LNCAP (cell line): ENCODE measurements at regions not wholly inside any gene's neighbourhood (a gene's known extent, or its start where the extent isn't known, plus 50 kb on each side); places are given as distances from the start of the nearest gene placed in this dataset.

Experiments
- TF ChIP-seq, protein P1 (sequence below): fragments of 450-650 bp; IDR thresholded peaks from 2 replicates; pipeline ENCODE4 v1.5.1; 2017; ENCODE audit warnings: mild to moderate bottlenecking

DNA sequence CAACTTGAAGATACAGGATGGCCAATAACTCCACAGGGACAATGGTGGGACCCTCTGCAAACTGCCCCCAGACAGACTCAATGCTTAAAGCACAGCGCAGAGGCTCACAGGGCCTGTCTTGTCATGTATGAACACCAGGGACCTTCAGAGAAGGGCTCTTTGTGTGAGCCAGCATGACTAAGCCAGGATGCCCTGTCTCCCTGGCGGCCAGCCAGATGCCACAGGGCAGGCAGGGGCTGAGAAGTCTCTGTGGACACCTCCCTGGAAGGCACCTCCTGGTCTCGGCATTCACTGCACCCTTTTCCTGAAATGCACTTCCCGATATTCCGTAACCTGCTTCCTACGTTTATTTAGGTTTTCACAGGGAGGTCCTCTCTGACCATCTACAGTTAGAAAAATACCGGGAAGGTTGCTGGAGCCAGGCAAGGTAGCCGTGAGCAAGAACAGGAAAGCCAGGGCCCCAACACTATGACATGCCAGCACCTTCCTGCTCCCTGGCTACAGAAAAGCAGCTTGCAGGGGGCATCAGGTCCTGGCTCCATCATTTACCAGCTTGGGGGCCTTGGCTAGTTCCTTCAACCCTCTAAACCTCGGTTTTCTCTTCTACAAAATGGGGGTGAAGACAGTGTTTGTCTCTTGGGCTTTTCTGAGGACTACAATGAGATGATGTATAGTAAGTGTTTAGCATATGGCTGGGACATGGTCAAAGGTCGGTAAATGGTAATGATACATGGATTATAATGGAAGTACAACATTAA lies 65.0 kb downstream of the PITPNM2 start:
- TF ChIP-seq, protein P1, sequence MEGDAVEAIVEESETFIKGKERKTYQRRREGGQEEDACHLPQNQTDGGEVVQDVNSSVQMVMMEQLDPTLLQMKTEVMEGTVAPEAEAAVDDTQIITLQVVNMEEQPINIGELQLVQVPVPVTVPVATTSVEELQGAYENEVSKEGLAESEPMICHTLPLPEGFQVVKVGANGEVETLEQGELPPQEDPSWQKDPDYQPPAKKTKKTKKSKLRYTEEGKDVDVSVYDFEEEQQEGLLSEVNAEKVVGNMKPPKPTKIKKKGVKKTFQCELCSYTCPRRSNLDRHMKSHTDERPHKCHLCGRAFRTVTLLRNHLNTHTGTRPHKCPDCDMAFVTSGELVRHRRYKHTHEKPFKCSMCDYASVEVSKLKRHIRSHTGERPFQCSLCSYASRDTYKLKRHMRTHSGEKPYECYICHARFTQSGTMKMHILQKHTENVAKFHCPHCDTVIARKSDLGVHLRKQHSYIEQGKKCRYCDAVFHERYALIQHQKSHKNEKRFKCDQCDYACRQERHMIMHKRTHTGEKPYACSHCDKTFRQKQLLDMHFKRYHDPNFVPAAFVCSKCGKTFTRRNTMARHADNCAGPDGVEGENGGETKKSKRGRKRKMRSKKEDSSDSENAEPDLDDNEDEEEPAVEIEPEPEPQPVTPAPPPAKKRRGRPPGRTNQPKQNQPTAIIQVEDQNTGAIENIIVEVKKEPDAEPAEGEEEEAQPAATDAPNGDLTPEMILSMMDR: no peak

DNA sequence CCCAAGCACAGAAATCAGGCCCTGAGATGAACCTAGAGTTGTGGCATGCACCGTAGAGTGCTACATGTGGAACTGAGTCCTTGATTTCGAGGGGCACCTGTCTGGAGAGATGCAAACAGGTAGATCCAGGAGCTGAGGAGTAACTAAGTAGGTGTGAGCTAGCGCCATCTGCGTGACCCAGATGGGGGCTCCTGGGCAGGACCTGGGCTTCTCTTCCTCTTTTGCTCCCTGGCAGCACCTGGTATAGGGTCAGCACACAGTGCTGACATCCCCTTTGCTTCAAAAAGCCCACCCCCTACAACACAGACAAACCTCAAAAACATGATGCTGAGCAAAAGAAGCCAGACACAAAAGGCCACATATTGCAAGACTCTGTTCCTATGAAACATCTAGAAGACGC lies 65.8 kb downstream of the PITPNM2 start:
- TF ChIP-seq, protein P1: no peak

DNA sequence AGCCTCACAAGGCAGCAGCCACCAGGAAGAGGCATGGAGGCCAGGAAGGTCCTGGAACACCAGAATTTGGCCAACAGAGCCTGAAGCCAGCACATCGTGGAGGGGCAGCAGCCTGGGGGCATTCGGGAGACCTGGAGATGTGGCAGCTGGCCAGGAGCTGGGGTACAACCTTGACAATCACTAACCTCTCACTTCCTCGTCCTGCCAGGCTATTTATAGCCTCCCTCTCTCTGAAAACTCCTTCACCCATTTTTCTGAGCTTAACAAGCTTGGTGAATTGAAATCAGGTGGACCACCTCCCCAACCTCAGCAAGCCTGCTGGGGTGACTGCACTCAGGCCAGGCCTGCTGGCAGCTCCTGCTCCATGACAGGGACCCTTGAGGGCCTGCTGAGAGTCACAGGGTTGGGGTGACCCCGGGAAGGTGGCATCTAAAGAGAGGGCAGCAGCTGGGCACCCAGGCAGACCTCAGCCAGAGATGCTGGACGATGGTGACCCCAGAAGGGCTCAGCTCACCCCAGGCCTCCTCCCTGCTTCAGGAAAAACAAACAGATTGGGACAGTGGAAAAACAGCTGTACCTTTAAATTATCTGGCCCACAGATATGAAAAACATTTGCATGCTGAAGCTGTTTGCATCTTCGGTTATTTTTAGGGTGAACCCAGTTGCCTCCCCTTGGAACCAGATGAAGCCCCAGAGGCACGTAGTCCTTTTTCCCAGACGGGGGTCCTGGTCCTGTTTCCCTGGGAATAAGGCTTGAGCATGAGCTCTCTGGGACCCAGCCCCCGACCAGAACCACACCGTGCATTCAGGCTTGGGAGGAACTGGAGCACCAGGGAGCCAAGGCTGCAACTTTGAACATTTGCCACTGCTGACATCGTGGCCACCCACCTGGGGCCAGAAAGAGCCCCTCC lies 67.0 kb downstream of the PITPNM2 start:
- TF ChIP-seq, protein P1: no peak

DNA sequence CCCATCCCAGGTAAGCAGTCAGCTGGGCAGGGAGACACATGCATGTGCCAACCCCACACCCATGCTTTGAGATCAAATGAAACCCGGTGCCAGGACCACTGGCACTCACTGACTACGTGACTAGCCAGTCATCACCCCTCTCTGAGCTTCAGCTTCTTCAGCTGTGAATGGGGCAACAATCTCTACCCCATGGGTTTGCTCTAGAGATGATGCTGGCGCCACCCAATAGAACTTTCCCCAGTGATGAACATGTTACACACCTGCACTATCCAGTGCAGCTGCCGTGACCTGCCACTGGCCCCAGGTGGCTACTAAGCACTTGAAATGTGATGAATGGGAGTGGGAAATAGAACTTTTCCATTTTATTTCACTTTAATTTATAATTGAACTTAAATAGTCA lies 70.3 kb downstream of the PITPNM2 start:
- TF ChIP-seq, protein P1: no peak

DNA sequence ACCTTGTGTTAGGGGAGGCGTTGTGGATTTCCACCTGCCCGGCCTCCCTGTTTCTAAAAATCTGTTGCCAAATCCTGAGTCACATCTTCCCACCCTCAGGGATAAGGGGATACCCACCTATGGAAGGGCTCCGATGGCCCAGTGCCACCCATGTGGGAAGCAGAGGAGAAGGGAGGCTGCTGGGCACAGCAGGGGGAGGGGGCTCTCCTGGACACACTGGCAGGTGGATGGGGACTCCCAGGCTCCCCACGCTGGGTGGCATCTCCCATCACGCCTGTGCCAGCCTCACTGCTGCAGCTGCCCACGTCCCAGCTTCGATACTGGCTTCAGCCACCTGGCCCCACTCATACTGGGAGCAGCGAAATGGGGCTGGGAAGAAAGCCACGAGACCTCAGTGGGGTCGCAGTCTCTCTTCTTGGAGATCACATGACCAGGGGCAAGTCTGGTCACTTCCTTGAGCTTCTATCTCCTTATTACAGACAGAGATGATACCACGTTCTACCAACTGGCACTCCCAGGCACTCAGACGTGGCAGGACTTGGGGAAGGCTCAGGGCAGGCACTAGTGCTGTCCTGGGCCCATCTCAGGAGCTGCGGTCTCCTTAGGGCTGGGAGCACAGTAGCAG lies 72.2 kb downstream of the PITPNM2 start:
- TF ChIP-seq, protein P1: no peak

DNA sequence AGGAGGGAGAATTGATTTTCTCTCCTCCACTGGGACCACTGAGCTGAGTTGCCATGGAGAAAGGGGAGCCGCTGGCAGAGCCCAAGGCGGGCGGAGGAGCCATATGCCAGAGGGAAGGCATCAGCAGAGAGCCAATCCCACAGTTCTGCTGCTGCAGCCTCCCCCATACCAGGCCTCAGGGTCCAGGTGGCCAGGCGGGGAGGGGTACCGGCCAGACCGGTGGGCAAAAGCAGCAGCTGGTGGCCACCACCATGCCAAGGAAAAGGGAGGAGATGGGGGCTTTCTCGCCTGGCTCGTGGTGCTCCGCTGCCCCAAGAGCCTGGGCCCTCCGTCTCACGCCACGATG lies 72.8 kb downstream of the PITPNM2 start:
- TF ChIP-seq, protein P1: no peak

DNA sequence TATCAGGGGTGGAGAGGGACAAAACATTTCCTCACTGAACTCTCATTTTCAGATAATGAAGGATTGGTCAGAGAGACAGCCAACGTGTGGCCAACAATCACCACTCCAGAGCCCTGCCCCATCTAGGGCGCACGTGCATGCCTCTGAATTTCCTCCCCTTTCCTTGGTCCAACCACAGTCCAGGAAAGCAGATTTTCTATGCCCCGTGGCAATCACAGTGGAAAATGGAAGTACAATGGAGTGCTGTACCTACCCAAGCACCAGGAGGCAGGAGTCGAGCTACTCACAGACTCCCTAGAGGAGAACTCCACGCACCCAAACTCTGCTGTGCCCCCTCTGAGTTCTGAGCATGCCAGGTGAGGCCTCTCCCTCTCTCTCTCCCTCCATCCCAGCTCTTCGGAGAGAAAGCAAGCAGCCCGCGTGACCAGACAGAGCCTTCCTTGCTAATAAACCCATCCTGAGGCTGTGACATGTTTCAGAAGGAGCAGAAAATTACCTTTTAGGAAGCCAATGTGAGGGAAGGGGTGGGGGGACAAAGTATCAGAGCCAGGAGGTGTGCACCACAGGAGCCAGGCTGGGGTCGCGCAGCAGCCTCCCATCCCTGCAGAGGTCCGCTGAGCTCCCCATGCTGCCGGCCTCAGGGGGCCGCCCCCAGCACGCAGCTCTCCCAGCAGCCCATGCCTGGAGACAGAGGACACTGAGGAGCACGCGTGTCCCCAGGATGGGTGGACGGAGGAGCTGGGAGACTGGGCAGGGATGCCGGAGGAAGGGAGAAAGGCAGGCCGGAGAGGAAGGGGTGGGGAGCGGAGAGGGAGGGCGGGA lies 73.4 kb downstream of the PITPNM2 start:
- TF ChIP-seq, protein P1: no peak
